Endothelial cell of umbilical vein (primary cell): ENCODE measurements at regions not wholly inside any gene's neighbourhood (a gene's known extent, or its start where the extent isn't known, plus 50 kb on each side); places are given as distances from the start of the nearest gene placed in this dataset.

Experiments used
- BruUV-seq: library from RNA; stranded (reverse); fragments of 400-500 nt; replicated peaks from 2 replicates; lab custom pipeline; 2021; lab: Mats Ljungman, UMichigan
- CTCF ChIA-PET: fragments of 300-600, 350-600 bp; sonication (Branson Sonifier 250); formaldehyde crosslinking; loops from one replicate; lab custom pipeline; 2021; ENCODE audit warnings: antibody characterized with exemption, inconsistent platforms; lab: Charles Lee
- POLR2A ChIA-PET: fragments of 300-600, 350-600 bp; sonication (Branson Sonifier 250); formaldehyde crosslinking; loops from one replicate; lab custom pipeline; 2021; ENCODE audit warnings: antibody characterized with exemption, inconsistent platforms; lab: Charles Lee
- DNase-seq: peaks from one replicate; pipeline ENCODE4 v3.0.0-alpha.2; 2011; ENCODE audit warnings: low read depth, low spot score
- FAIRE-seq: peaks from 2 replicates; lab custom pipeline; 2011; peaks lifted over from hg19 to GRCh38; lab: Jason Lieb, UNC
- H2AFZ ChIP-seq: 2 replicates; pipeline ENCODE4 v1.6.0; 2012; ENCODE audit warnings: low read depth, low read length, control low read depth, inconsistent platforms
- H3K27ac ChIP-seq: 2 replicates; pipeline ENCODE4 v1.5.1; 2011; ENCODE audit warnings: low read depth, mild to moderate bottlenecking, control low read depth, low read length, moderate library complexity; ENCODE audit not compliant: insufficient read depth
- H3K27me3 ChIP-seq, 2 experiments: 2 replicates each; pipeline versions ENCODE4 v1.6.0 to v1.6.1; 2011; ENCODE audit warnings: low read length in 2 of 2, mixed read lengths in 1 of 2; ENCODE audit not compliant: control insufficient read depth in 2 of 2, insufficient read depth in 2 of 2
- H3K36me3 ChIP-seq, 2 experiments: 2 replicates in 1 of 2; 3 replicates in 1 of 2; pipeline ENCODE4 v1.5.1; 2011; ENCODE audit warnings: low read length in 2 of 2, mild to moderate bottlenecking in 1 of 2, moderate library complexity in 1 of 2; ENCODE audit not compliant: control insufficient read depth in 2 of 2, insufficient read depth in 2 of 2; ENCODE audit errors: extremely low read depth in 1 of 2
- H3K4me1 ChIP-seq: 3 replicates; pipeline ENCODE4 v1.5.1; 2011; ENCODE audit warnings: mild to moderate bottlenecking, low read length; ENCODE audit not compliant: control insufficient read depth, insufficient read depth; ENCODE audit errors: extremely low read depth
- H3K4me2 ChIP-seq: 2 replicates; pipeline ENCODE4 v1.6.1; 2011; ENCODE audit warnings: low read length, control low read depth, mixed read lengths; ENCODE audit not compliant: insufficient read depth
- H3K4me3 ChIP-seq, 3 experiments: fragments of 200-600 bp in 1 of 3; sonication (generic), shearing (Covaris generic) in 1 of 3; replicated peaks in 1 of 3; 2 replicates each; pipeline ENCODE4 v1.5.1; 2011 to 2016; ENCODE audit warnings: control low read depth in 3 of 3, low read length in 3 of 3, mild to moderate bottlenecking in 2 of 3, inconsistent platforms in 1 of 3, low read depth in 1 of 3, moderate library complexity in 1 of 3; ENCODE audit not compliant: insufficient read depth in 1 of 3
- H3K79me2 ChIP-seq: 2 replicates; pipeline ENCODE4 v1.6.0; 2012; ENCODE audit warnings: low read length, inconsistent platforms; ENCODE audit not compliant: control insufficient read depth, insufficient read depth
- H3K9ac ChIP-seq: replicated peaks from 2 replicates; pipeline ENCODE3; 2011; ENCODE audit warnings: low read length, control low read depth; ENCODE audit not compliant: insufficient read depth; ENCODE audit errors: extremely low read depth
- H3K9me1 ChIP-seq: replicated peaks from 3 replicates; pipeline ENCODE4 v1.6.0; 2011; ENCODE audit warnings: mild to moderate bottlenecking, low read length; ENCODE audit not compliant: control insufficient read depth, insufficient read depth; ENCODE audit errors: extremely low read depth
- H3K9me3 ChIP-seq: replicated peaks from 2 replicates; pipeline ENCODE4 v1.5.1; 2012; ENCODE audit warnings: low read length, inconsistent platforms; ENCODE audit not compliant: control insufficient read depth, insufficient read depth
- H4K20me1 ChIP-seq: replicated peaks from 2 replicates; pipeline ENCODE3; 2011; ENCODE audit warnings: mild to moderate bottlenecking, low read length; ENCODE audit not compliant: control insufficient read depth, insufficient read depth; ENCODE audit errors: extremely low read depth
- EZH2 ChIP-seq: IDR thresholded peaks from 2 replicates; pipeline ENCODE4 v1.6.1; 2012; ENCODE audit warnings: borderline replicate concordance, low read depth, mild to moderate bottlenecking, moderate library complexity, low read length, inconsistent platforms; ENCODE audit not compliant: severe bottlenecking
- FOS ChIP-seq: IDR thresholded peaks from 2 replicates; pipeline ENCODE4 v1.6.1; 2011; ENCODE audit warnings: mild to moderate bottlenecking, low read length, moderate library complexity, borderline replicate concordance; ENCODE audit not compliant: insufficient read depth
- GATA2 ChIP-seq: IDR thresholded peaks from 2 replicates; pipeline ENCODE4 v1.7.0; 2011; ENCODE audit warnings: low read depth, mild to moderate bottlenecking, moderate library complexity, mixed read lengths, low read length; ENCODE audit not compliant: insufficient read length, insufficient read depth
- JUN ChIP-seq: IDR thresholded peaks from 2 replicates; pipeline ENCODE4 v1.6.1; 2011; ENCODE audit warnings: borderline replicate concordance, low read depth; ENCODE audit not compliant: insufficient read length, insufficient read depth
- MYC ChIP-seq: IDR thresholded peaks from one replicate; pipeline ENCODE4 v1.6.1; 2011; ENCODE audit warnings: mild to moderate bottlenecking, low read depth, low read length
- POLR2A ChIP-seq: IDR thresholded peaks from 2 replicates; pipeline ENCODE4 v1.6.1; 2012; ENCODE audit warnings: low read depth, mild to moderate bottlenecking, control low read depth, low read length
- POLR2AphosphoS5 ChIP-seq: IDR thresholded peaks from 2 replicates; pipeline ENCODE4 v1.6.1; 2012; ENCODE audit warnings: low read depth, mild to moderate bottlenecking, control low read depth, low read length, moderate library complexity; ENCODE audit not compliant: insufficient read depth
- dilution Hi-C: fragments of 300-500 bp; cut with MboI; formaldehyde crosslinking; loops from one replicate; pipeline ENCODE4 v1.15.0; 2019; ENCODE audit warnings: low sequenced_read_pairs; ENCODE audit not compliant: extremely low pct_ligation_motif_present
- intact Hi-C: fragments of 100-400 bp; cut with micrococcal nuclease; formaldehyde crosslinking; loops from one replicate; pipeline ENCODE4 v1.10.0; 2022
- TF ChIP-seq, protein P1 (sequence below): IDR thresholded peaks from 2 replicates; pipeline ENCODE4 v1.6.1; 2011; ENCODE audit not compliant: insufficient read depth, insufficient read length
- TF ChIP-seq, protein P2 (sequence below), 2 donors: IDR thresholded peaks; 1 replicate in 1 of 2; 2 replicates in 1 of 2; pipeline ENCODE4 v1.5.1; 2011; ENCODE audit warnings: low read length in 2 of 2, mild to moderate bottlenecking in 2 of 2, moderate library complexity in 2 of 2, control low read depth in 1 of 2, inconsistent platforms in 1 of 2, low read depth in 1 of 2; ENCODE audit not compliant: insufficient read depth in 1 of 2; ENCODE audit errors: extremely low read depth in 1 of 2

DNA sequence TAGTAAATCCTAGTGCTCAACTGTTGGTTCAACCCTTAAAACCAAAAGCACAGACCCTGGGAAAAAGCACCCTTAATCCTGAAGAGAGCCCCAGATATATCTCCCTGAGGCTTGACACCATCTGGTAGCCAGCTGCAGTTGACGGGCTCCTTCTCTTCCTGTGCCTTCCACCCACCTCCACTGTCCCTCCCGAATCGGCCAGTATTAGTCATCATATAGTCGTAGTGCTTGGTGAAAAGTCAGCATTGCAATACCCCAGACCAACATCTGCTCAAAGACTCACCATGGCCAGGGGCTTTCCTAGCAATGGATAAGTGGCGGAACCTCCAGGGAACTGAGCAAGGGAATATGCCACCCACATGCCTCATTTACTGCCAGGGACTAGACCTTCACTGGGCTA is 125.6 kb upstream of the CRBN start:
- CTCF ChIA-PET, result no interaction called here
- no peak overlapping the region for H3K9ac ChIP-seq
- no peaks in the 10 kb centered on the region for H3K36me3 ChIP-seq
- intact Hi-C loops (no loop called here), dilution Hi-C loops (no loop called here)
- H3K4me3 ChIP-seq, result no peak overlapping the region
- H4K20me1 ChIP-seq, result no peaks in the 10 kb centered on the region
- H2AFZ ChIP-seq, result no peak overlapping the region
- DNase-seq (no peak), FAIRE-seq (no peak)
- POLR2A ChIA-PET, result no interaction called here
- no peak for TF ChIP-seq MYC
- no peak for TF ChIP-seq EZH2
- no peak for TF ChIP-seq POLR2AphosphoS5
- no peak for TF ChIP-seq GATA2
- TF ChIP-seq POLR2A, result no peak
- no peak for TF ChIP-seq JUN
- TF ChIP-seq, protein P1, sequence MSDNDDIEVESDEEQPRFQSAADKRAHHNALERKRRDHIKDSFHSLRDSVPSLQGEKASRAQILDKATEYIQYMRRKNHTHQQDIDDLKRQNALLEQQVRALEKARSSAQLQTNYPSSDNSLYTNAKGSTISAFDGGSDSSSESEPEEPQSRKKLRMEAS, result no peak
- TF ChIP-seq, protein P2, sequence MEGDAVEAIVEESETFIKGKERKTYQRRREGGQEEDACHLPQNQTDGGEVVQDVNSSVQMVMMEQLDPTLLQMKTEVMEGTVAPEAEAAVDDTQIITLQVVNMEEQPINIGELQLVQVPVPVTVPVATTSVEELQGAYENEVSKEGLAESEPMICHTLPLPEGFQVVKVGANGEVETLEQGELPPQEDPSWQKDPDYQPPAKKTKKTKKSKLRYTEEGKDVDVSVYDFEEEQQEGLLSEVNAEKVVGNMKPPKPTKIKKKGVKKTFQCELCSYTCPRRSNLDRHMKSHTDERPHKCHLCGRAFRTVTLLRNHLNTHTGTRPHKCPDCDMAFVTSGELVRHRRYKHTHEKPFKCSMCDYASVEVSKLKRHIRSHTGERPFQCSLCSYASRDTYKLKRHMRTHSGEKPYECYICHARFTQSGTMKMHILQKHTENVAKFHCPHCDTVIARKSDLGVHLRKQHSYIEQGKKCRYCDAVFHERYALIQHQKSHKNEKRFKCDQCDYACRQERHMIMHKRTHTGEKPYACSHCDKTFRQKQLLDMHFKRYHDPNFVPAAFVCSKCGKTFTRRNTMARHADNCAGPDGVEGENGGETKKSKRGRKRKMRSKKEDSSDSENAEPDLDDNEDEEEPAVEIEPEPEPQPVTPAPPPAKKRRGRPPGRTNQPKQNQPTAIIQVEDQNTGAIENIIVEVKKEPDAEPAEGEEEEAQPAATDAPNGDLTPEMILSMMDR (IDR thresholded peaks at IDR 0.05; ENCODE audit: extremely low read depth in 1 of 2, insufficient read depth in 1 of 2, low read depth in 1 of 2, low read length in 2 of 2), result no peak
- TF ChIP-seq FOS, result no peak
- H3K9me3 ChIP-seq, result peaks cover 2% of the 10 kb centered on the region
- no peaks in the 10 kb centered on the region for H3K4me1 ChIP-seq
- H3K79me2 ChIP-seq, result no peaks in the 10 kb centered on the region
- H3K9me1 ChIP-seq, result no peaks in the 10 kb centered on the region
- no peaks in the 10 kb centered on the region for H3K27me3 ChIP-seq
- no TSS peak for BruUV-seq
- H3K27ac ChIP-seq, result no peak overlapping the region
- no peak overlapping the region for H3K4me2 ChIP-seq
